ENCODE measurements at regions not wholly inside any gene's neighbourhood (a gene's known extent, or its start where the extent isn't known, plus 50 kb on each side); places are given as distances from the start of the nearest gene placed in this dataset.

GRCh38 chr4:41320278-41320677 lies 63.5 kb downstream of the UCHL1 start:
- no peak for TF ChIP-seq POLR2A (IDR thresholded peaks at IDR 0.05)
- TF ChIP-seq CTCF (IDR thresholded peaks at IDR 0.05) = no peak

Data from esophagus squamous epithelium (tissue), 4 donors.